ENCODE measurements at regions not wholly inside any gene's neighbourhood (a gene's known extent, or its start where the extent isn't known, plus 50 kb on each side); places are given as distances from the start of the nearest gene placed in this dataset.

- TF ChIP-seq SUZ12 (IDR thresholded peaks at IDR 0.05; ENCODE audit: extremely low read depth, insufficient read depth, insufficient read length) (no peak), ZNF274 (IDR thresholded peaks at IDR 0.05; ENCODE audit: low read depth, low read length) (no peak), YY1 (IDR thresholded peaks at IDR 0.05; ENCODE audit: insufficient read depth, insufficient read length) (no peak)
- no peaks in the 10 kb centered on the region for H3K27me3 ChIP-seq (ENCODE audit: insufficient read depth, insufficient read length)
These were observed 405.8 kb upstream of the SASH1 start for GRCh38 chr6:147936703-147937470.

DNA sequence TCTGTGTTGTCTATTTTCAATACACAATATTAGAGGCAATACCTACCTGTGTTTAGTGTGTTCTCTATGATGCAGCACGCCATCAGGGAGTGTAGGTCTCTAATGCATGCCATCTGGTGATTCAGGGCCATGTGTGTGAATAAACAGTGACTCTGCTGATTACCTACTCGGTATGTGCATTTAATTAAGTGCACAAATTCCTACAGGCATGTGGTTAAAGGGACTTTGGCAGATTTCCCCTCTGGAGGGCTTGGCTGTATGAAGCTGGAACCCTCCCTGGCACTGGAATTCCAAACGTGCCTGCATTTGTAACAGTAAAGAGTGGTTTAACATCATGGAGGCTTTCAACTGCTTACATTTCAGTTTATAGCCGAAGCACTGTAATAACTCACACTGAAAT, 401.5 kb upstream of the SASH1 start:
- Histone ChIP-seq H3K36me3 (ENCODE audit: insufficient read depth, insufficient read length, low read length) (no peaks in the 10 kb centered on the region), H3K27me3 (ENCODE audit: insufficient read depth, insufficient read length) (no peaks in the 10 kb centered on the region), H3K4me1 (ENCODE audit: insufficient read depth, insufficient read length) (peaks cover 2% of the 10 kb centered on the region), H3K4me3 (ENCODE audit: insufficient read length, low read depth) (no peak overlapping the region), H3K9ac (ENCODE audit: insufficient read length, low read depth) (no peak overlapping the region), H3K9me3 (ENCODE audit: insufficient read depth, low read length) (peaks cover 21% of the 10 kb centered on the region)
- TF ChIP-seq YY1 (IDR thresholded peaks at IDR 0.05; ENCODE audit: insufficient read depth, insufficient read length) (no peak), SUZ12 (IDR thresholded peaks at IDR 0.05; ENCODE audit: extremely low read depth, insufficient read depth, insufficient read length) (no peak), ZNF274 (IDR thresholded peaks at IDR 0.05; ENCODE audit: low read depth, low read length) (no peak)
- no peak for DNase-seq (ENCODE audit: low read depth, low spot score)

More at GRCh38 chr6:147936703-147937470, 405.8 kb upstream of the SASH1 start:
- H3K9ac ChIP-seq (ENCODE audit: insufficient read length, low read depth): no peak overlapping the region
- H3K36me3 ChIP-seq (ENCODE audit: insufficient read depth, insufficient read length, low read length): no peaks in the 10 kb centered on the region
- H3K4me1 ChIP-seq (ENCODE audit: insufficient read depth, insufficient read length): peaks cover 2% of the 10 kb centered on the region
- no peak overlapping the region for H3K4me3 ChIP-seq (ENCODE audit: insufficient read length, low read depth)
- DNase-seq (ENCODE audit: low read depth, low spot score): no peak
- H3K9me3 ChIP-seq (ENCODE audit: insufficient read depth, low read length): no peaks in the 10 kb centered on the region

- no peak for TF ChIP-seq ZNF274 (IDR thresholded peaks at IDR 0.05; ENCODE audit: low read depth, low read length)
- no peak for TF ChIP-seq YY1 (IDR thresholded peaks at IDR 0.05; ENCODE audit: insufficient read depth, insufficient read length)
- TF ChIP-seq SUZ12 (IDR thresholded peaks at IDR 0.05; ENCODE audit: extremely low read depth, insufficient read depth, insufficient read length): no peak
- DNase-seq (ENCODE audit: low read depth, low spot score): no peak
- Histone ChIP-seq H3K9ac (ENCODE audit: insufficient read length, low read depth) (no peak overlapping the region), H3K9me3 (ENCODE audit: insufficient read depth, low read length) (peaks cover 21% of the 10 kb centered on the region), H3K4me3 (ENCODE audit: insufficient read length, low read depth) (no peak overlapping the region), H3K36me3 (ENCODE audit: insufficient read depth, insufficient read length, low read length) (no peaks in the 10 kb centered on the region), H3K27me3 (ENCODE audit: insufficient read depth, insufficient read length) (no peaks in the 10 kb centered on the region), H3K4me1 (ENCODE audit: insufficient read depth, insufficient read length) (peaks cover 2% of the 10 kb centered on the region)
These were observed 400.3 kb upstream of the SASH1 start for GRCh38 chr6:147942363-147942762.

DNA sequence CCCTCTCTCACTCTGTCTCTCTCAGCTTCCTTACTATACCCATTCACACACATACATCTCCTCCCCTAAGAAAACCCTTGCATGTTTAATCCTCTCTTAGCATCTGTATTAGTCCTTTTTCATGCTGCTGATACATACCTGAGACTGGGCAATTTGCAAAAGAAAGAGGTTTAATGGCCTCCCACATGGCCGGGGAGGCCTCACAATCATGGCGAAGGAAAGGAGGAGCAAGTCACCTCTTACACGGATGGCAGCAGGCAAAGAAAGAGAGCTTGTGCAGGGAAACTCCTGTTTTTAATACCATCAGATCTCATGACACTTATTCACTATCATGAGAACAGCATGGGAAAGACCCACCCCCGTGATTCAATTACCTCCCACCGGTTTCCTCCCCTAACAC, 398.5 kb upstream of the SASH1 start:
- Histone ChIP-seq H3K4me1 (ENCODE audit: insufficient read depth, insufficient read length) (peaks cover 2% of the 10 kb centered on the region), H3K4me3 (ENCODE audit: insufficient read length, low read depth) (no peak overlapping the region), H3K9me3 (ENCODE audit: insufficient read depth, low read length) (peaks cover 21% of the 10 kb centered on the region), H3K9ac (ENCODE audit: insufficient read length, low read depth) (no peak overlapping the region), H3K27me3 (ENCODE audit: insufficient read depth, insufficient read length) (no peaks in the 10 kb centered on the region), H3K36me3 (ENCODE audit: insufficient read depth, insufficient read length, low read length) (no peaks in the 10 kb centered on the region)
- no peak for TF ChIP-seq ZNF274 (IDR thresholded peaks at IDR 0.05; ENCODE audit: low read depth, low read length)
- no peak for TF ChIP-seq YY1 (IDR thresholded peaks at IDR 0.05; ENCODE audit: insufficient read depth, insufficient read length)
- TF ChIP-seq SUZ12 (IDR thresholded peaks at IDR 0.05; ENCODE audit: extremely low read depth, insufficient read depth, insufficient read length): no peak
- DNase-seq (ENCODE audit: low read depth, low spot score): no peak

DNA sequence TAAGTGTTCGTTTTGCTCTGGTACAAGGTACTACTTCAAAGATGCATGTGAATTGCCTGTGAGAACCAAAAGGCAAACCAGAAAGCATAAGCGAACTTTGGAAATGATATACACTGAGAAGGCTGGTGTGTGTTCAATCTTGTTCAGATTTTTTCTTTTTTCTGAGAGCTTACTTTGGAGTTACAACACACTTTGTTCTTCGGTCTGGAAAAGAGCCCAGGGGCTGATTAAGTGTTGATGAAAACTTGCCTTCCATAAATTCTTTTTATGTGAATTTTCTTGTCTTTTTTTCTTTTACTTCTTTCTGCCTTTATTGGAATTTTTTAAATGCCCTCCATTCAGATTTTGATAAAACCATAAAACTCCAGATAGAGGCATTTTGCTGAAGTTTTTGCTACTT, 395.1 kb upstream of the SASH1 start:
- Histone ChIP-seq H3K4me1 (ENCODE audit: insufficient read depth, insufficient read length) (no peaks in the 10 kb centered on the region), H3K9me3 (ENCODE audit: insufficient read depth, low read length) (peaks cover 21% of the 10 kb centered on the region), H3K36me3 (ENCODE audit: insufficient read depth, insufficient read length, low read length) (no peaks in the 10 kb centered on the region), H3K4me3 (ENCODE audit: insufficient read length, low read depth) (no peak overlapping the region), H3K27me3 (ENCODE audit: insufficient read depth, insufficient read length) (no peaks in the 10 kb centered on the region), H3K9ac (ENCODE audit: insufficient read length, low read depth) (no peak overlapping the region)
- no peak for DNase-seq (ENCODE audit: low read depth, low spot score)
- TF ChIP-seq YY1 (IDR thresholded peaks at IDR 0.05; ENCODE audit: insufficient read depth, insufficient read length) (no peak), ZNF274 (IDR thresholded peaks at IDR 0.05; ENCODE audit: low read depth, low read length) (no peak), SUZ12 (IDR thresholded peaks at IDR 0.05; ENCODE audit: extremely low read depth, insufficient read depth, insufficient read length) (no peak)

DNA sequence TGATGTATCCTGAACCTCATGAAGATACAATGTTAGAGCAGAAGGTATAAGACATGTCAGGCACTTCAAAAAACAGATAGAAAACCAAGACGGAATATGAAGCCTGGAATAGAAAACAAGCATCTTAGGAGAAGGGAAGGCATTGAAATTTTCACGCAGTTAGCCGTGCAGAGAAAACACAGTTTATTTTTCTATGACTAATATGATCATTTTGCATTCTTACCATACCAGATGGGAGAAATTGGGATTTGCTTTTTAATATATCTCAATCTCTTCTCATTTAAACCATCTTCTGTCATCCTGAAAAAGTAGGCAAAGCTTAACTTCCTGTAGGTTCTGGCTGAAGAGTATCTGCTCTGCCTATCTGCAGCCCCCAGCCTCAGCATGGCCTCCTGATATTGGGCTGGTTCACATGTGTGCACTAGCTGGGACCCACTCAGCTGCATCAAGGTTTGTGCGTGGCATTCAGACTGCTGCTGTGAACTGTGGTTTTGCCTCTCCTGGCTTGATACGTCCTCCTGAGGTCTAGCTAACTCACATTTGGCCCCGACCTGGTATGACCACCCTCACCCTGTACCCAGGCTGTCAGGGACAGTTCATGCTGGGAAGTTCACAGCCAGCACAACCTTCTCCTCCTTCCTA, 392.5 kb upstream of the SASH1 start:
- Histone ChIP-seq H3K27me3 (ENCODE audit: insufficient read depth, insufficient read length) (no peaks in the 10 kb centered on the region), H3K4me3 (ENCODE audit: insufficient read length, low read depth) (no peak overlapping the region), H3K9ac (ENCODE audit: insufficient read length, low read depth) (no peak overlapping the region), H3K36me3 (ENCODE audit: insufficient read depth, insufficient read length, low read length) (no peaks in the 10 kb centered on the region), H3K4me1 (ENCODE audit: insufficient read depth, insufficient read length) (no peaks in the 10 kb centered on the region), H3K9me3 (ENCODE audit: insufficient read depth, low read length) (0 out of 2 replicates have a peak, but pooled peaks cover under 1% of the 10 kb centered on the region)
- TF ChIP-seq YY1 (IDR thresholded peaks at IDR 0.05; ENCODE audit: insufficient read depth, insufficient read length) (no peak), ZNF274 (IDR thresholded peaks at IDR 0.05; ENCODE audit: low read depth, low read length) (no peak)
- no peak for DNase-seq (ENCODE audit: low read depth, low spot score)

GRCh38 chr6:147950623-147950987, 392.0 kb upstream of the SASH1 start:
- H3K4me1 ChIP-seq (ENCODE audit: insufficient read depth, insufficient read length): no peaks in the 10 kb centered on the region
- no peak for TF ChIP-seq SUZ12 (IDR thresholded peaks at IDR 0.05; ENCODE audit: extremely low read depth, insufficient read depth, insufficient read length)
- no peak for TF ChIP-seq YY1 (IDR thresholded peaks at IDR 0.05; ENCODE audit: insufficient read depth, insufficient read length)
- no peak for TF ChIP-seq ZNF274 (IDR thresholded peaks at IDR 0.05; ENCODE audit: low read depth, low read length)
- DNase-seq (ENCODE audit: low read depth, low spot score): no peak
- H3K4me3 ChIP-seq (ENCODE audit: insufficient read length, low read depth): no peak overlapping the region
- H3K9ac ChIP-seq (ENCODE audit: insufficient read length, low read depth): no peak overlapping the region
- no peaks in the 10 kb centered on the region for H3K27me3 ChIP-seq (ENCODE audit: insufficient read depth, insufficient read length)
- H3K36me3 ChIP-seq (ENCODE audit: insufficient read depth, insufficient read length, low read length): no peaks in the 10 kb centered on the region
- H3K9me3 ChIP-seq (ENCODE audit: insufficient read depth, low read length): no peaks in the 10 kb centered on the region

All from NT2/D1 (cell line).